Spinal cord (tissue), 9 donors: ENCODE measurements at regions not wholly inside any gene's neighbourhood (a gene's known extent, or its start where the extent isn't known, plus 50 kb on each side); places are given as distances from the start of the nearest gene placed in this dataset.
"Not testable (repeated sequence)": the region's sequence is repeated elsewhere in the genome, so short reads cannot be mapped to it uniquely, and the experiment has no call there.

Source experiments
- DNase-seq, 6 donors: peaks; one replicate each; pipeline versions ENCODE4 v3.0.0 to v3.0.0-alpha.2; 2013 to 2015; ENCODE audit warnings: low spot score in 6 of 6, low read depth in 4 of 6
- H3K27ac ChIP-seq: one replicate; pipeline ENCODE4 v1.5.1; 2013; ENCODE audit warnings: low read depth, low read length, control low read depth
- H3K27me3 ChIP-seq: one replicate; pipeline ENCODE4 v1.6.1; 2013; ENCODE audit warnings: low read length; ENCODE audit not compliant: control insufficient read depth, insufficient read depth
- H3K36me3 ChIP-seq: one replicate; pipeline ENCODE4 v1.6.1; 2013; ENCODE audit warnings: low read length; ENCODE audit not compliant: control insufficient read depth, insufficient read depth
- H3K4me1 ChIP-seq: one replicate; pipeline ENCODE4 v1.6.1; 2013; ENCODE audit warnings: low read length; ENCODE audit not compliant: control insufficient read depth, insufficient read depth
- H3K4me3 ChIP-seq: one replicate; pipeline ENCODE4 v1.5.1; 2013; ENCODE audit warnings: low read depth, low read length, control low read depth
- H3K9me3 ChIP-seq: one replicate; pipeline ENCODE4 v1.6.1; 2013; ENCODE audit warnings: low read length; ENCODE audit not compliant: control insufficient read depth, insufficient read depth
- WGBS: methylation state at CpG from one replicate; pipeline ENCODE4 v1.1.5; 2013; ENCODE audit warnings: missing lambda C conversion rate; ENCODE audit not compliant: insufficient coverage; 5-methylcytosine and 5-hydroxymethylcytosine counted together
- donor health status: healthy.

DNA sequence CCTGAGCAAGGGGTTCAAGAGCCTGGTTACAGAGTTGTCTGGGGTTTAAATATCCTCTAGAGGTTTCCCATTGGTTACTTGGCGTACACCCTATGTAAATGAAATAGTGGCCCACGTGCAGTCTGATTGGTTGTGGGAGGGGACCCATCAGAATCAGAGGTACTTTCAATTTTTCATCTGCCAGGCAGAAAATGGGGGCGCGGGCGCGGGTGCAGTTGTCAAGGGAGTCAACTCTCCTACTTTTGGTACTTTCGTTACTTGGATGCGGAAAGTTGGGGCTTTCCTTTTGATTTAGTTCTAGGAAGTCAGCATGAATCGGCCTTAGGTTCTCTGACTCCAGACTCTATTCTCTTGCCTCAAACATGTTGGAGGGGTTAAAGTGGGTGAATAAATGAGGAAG lies 83.2 kb downstream of the DNAJB9 start:
- Histone ChIP-seq H3K27ac (no peak overlapping the region), H3K4me1 (no peaks in the 10 kb centered on the region), H3K27me3 (no peaks in the 10 kb centered on the region), H3K4me3 (no peak overlapping the region), H3K9me3 (no peaks in the 10 kb centered on the region), H3K36me3 (no peaks in the 10 kb centered on the region)
- DNase-seq = no peak
- WGBS = 100% methylated on average over 5 of the region's 9 CpGs

DNA sequence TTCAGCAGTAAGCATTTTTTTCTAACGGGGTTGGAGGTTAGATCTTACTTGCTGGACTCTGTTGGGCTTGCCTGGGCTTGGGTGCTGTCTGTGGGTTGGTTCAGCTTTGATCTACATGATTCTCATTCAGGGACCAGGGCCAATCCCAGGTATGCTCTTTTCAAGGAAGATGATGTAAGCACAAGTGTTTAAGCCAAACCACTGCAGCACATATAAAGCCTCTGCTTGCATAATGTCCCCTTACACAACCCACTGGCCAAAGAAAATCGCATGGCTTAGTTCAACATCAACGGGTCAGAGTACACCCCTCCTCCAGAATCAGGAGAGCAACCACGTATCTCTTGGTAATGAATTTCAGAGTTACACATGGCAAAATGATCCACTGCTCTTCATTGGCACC lies 83.9 kb downstream of the DNAJB9 start:
- WGBS = 100% methylated on average over 4 of the region's 4 CpGs
- no peak overlapping the region for H3K27ac ChIP-seq
- no peak overlapping the region for H3K4me3 ChIP-seq
- no peaks in the 10 kb centered on the region for H3K9me3 ChIP-seq
- no peaks in the 10 kb centered on the region for H3K36me3 ChIP-seq
- no peaks in the 10 kb centered on the region for H3K4me1 ChIP-seq
- no peak for DNase-seq
- no peaks in the 10 kb centered on the region for H3K27me3 ChIP-seq

DNA sequence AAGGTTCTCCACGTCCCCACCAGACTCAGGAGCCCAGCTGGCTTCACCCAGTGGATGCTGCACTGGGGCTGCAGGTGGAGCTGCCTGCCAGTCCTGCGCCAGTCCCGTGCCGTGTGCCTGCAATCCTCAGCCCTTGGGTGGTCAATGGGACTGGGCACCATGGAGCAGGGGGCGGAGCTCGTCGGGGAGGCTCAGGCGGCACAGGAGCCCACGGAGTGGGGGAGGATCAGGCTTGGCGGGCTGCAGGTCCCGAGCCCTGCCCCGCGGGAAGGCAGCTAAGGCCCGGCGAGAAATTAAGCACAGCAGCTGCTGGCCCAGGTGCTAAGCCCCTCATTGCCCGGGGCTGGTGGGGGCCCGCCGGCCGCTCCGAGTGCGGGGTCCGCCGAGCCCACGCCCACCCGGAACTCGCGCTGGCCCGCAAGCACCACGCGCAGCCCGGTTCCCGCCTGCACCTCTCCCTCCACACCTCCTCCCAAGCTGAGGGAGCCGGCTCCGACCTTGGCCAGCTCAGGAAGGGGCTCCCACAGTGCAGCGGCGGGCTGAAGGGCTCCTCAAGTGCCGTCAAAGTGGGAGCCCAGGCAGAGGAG lies 87.6 kb downstream of the DNAJB9 start:
- 97% methylated on average over 36 of the region's 37 CpGs for WGBS
- H3K9me3 ChIP-seq, H3K4me3 ChIP-seq, H3K4me1 ChIP-seq, H3K27ac ChIP-seq, H3K36me3 ChIP-seq, H3K27me3 ChIP-seq, DNase-seq: not testable (repeated sequence)

DNA sequence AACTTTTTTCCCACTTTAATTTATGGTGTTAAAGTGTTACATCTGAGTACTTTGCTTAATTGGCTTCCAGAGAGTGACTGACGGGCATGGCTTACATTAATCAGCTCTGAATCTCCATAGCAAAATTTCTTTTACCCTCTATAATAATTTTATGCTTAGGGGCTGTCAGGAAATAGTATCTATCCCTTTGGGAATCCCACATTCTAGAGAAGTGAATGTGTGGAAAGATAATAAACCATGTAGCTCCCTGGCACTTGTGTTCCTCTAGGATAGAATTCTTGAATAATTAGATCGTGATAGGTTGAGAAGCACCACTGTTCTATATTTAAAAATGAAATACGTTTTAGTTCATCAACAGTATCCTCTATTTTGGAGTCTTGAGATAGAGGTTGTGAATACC lies 89.6 kb downstream of the DNAJB9 start:
- H3K4me3 ChIP-seq = no peak overlapping the region
- DNase-seq = no peak
- no peaks in the 10 kb centered on the region for H3K9me3 ChIP-seq
- no peak overlapping the region for H3K27ac ChIP-seq
- no CpG with 5 or more reads among the region's 3 CpGs for WGBS
- H3K4me1 ChIP-seq = no peaks in the 10 kb centered on the region
- H3K27me3 ChIP-seq = no peaks in the 10 kb centered on the region
- H3K36me3 ChIP-seq = no peaks in the 10 kb centered on the region

DNA sequence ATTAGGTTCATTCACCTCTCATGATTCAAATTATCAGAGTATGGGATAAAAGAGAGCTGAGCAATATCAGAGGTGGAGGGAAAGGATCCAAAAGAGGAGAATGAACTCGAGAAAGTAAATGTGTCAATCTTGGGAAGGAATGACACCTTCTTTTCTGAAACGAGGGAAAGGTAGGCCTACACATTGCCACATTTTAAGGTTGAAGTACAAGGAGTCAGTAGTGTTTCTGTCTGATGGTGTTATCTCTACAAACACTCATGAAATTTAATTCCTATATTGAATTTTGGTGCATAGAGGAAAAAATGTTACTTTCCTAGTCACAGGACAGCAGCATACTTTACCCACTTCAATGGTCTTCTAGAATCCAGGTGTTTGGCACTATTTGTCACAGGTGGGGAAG lies 90.2 kb downstream of the DNAJB9 start:
- Histone ChIP-seq H3K4me1 (no peaks in the 10 kb centered on the region), H3K9me3 (no peaks in the 10 kb centered on the region), H3K36me3 (no peaks in the 10 kb centered on the region), H3K27me3 (no peaks in the 10 kb centered on the region), H3K4me3 (no peak overlapping the region), H3K27ac (no peak overlapping the region)
- no peak for DNase-seq
- 86% methylated on average over 1 of the region's 2 CpGs for WGBS

DNA sequence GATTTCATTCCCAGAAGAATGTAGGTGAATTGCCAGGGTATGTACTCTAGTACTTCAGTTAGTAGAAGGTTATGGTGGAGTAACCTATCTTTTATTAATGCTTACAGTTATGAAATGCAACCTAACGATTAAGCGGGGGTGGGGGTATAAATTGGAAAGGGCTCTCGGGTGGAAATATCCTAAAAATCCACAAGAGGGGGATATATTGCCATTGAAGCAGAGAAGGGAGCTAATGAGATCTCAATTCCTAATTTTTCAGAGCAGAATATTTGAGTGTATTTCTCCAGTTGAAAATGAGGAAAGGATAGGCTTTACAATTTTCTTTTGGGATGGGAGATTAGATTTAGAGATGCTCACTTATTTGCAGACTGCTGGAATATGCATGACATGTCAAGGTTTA lies 90.8 kb downstream of the DNAJB9 start:
- no peak overlapping the region for H3K4me3 ChIP-seq
- WGBS = no CpG with 5 or more reads among the region's 3 CpGs
- no peaks in the 10 kb centered on the region for H3K27me3 ChIP-seq
- DNase-seq = peak in 2 of 6 donors; percentile 39 to 55
- H3K36me3 ChIP-seq = no peaks in the 10 kb centered on the region
- H3K9me3 ChIP-seq = no peaks in the 10 kb centered on the region
- H3K27ac ChIP-seq = no peak overlapping the region
- H3K4me1 ChIP-seq = no peaks in the 10 kb centered on the region

DNA sequence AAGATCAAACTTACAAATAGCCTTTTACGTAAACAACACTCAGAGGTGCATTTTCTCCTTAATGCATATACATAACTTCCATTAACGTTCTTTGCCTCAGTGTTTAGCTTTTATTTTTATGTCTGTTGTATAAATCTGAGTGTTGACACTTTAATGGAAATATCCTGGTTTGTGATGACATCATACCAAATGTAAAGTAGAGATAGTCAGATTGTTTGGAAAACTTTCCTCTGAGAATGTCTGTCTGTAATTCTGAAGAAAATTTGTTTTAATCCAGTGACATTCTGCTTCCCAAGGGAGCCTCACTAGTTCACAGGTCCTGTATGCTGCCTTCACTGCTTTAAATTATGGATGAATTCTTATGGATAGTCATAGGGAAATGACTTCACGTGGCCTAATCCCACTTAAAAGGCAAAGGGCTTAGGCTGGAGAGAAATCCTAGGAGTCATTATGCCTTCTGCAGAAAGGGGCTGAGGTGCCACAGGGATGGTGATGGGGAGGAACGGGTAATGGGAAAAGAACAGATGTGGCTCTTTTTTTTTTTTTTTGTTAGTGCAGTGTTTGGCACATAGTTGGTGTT lies 93.2 kb downstream of the DNAJB9 start:
- Histone ChIP-seq H3K9me3 (peaks cover 4% of the 10 kb centered on the region), H3K4me1 (no peaks in the 10 kb centered on the region), H3K27me3 (no peaks in the 10 kb centered on the region), H3K36me3 (no peaks in the 10 kb centered on the region), H3K4me3 (no peak overlapping the region), H3K27ac (no peak overlapping the region)
- DNase-seq = no peak
- WGBS = 88% methylated on average over 1 of the region's 4 CpGs

DNA sequence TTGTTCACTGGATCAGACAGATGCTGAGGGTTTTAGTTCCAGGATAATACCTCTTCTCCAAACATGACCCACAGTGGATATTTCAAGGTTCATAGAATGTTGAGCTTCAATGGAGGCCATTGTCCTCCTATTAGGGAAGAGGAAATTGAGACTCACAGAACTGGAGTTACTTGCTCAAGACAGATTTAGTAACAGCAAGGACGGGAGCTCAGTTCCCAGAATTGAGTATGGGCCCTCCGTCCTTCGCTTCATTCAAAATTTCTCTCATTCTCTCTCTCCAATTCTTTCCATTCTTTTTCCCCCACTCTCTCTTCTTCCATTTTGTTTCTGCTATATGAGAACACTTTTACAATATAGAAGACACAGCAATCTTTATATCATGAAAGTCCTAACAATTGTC lies 94.0 kb downstream of the DNAJB9 start:
- 100% methylated on average over 2 of the region's 3 CpGs for WGBS
- no peak overlapping the region for H3K27ac ChIP-seq
- peaks cover 4% of the 10 kb centered on the region for H3K9me3 ChIP-seq
- no peaks in the 10 kb centered on the region for H3K4me1 ChIP-seq
- H3K4me3 ChIP-seq = no peak overlapping the region
- DNase-seq = no peak
- no peaks in the 10 kb centered on the region for H3K36me3 ChIP-seq
- no peaks in the 10 kb centered on the region for H3K27me3 ChIP-seq

DNA sequence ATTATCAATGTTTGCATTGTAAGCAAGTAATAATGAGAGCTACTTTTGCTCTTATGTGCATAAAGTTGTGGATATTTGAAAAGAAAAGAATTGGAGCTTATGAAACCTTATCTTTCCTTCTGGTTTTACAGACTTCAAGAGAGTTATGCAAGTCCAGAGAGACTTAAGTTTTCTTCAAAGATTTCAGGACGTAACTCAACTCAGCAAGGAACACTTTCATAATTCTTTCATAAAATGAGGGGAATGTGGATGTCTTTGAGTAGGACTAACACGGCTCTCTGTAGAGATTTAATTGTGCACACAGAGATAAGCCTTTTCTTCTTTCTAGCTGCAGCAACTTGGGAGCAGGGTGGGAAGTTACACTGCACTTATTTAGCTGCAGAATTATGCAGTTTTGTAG lies 97.5 kb downstream of the DNAJB9 start:
- no peak for DNase-seq
- Histone ChIP-seq H3K9me3 (peaks cover 4% of the 10 kb centered on the region), H3K4me1 (no peaks in the 10 kb centered on the region), H3K4me3 (no peak overlapping the region), H3K27ac (no peak overlapping the region), H3K36me3 (no peaks in the 10 kb centered on the region), H3K27me3 (no peaks in the 10 kb centered on the region)
- no CpG with 5 or more reads among the region's 2 CpGs for WGBS

DNA sequence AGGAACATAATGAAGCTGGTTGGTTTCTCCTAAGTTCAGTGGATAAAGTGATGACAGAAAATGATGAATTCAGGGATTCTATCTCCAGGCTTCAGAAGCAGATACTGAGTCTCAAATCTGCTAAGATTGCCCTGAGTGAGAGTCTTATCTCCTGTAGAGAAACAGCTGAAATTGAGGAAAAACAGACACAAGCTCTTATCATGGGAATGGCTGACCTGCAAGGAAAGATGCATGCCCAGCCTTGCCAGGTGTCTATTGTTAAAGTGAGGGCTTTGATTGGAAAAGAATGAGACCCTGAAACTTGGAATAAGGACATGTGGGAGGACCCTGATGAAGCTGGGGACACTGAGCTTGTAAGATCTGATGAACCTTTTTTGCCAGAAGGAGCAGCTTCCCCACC lies 100.3 kb downstream of the DNAJB9 start:
- Histone ChIP-seq H3K4me3 (no peak overlapping the region), H3K36me3 (no peaks in the 10 kb centered on the region), H3K9me3 (peaks cover 4% of the 10 kb centered on the region), H3K27ac (no peak overlapping the region), H3K4me1 (no peaks in the 10 kb centered on the region), H3K27me3 (no peaks in the 10 kb centered on the region)
- DNase-seq = no peak
